Keratinocyte (primary cell): ENCODE measurements at regions not wholly inside any gene's neighbourhood (a gene's known extent, or its start where the extent isn't known, plus 50 kb on each side); places are given as distances from the start of the nearest gene placed in this dataset.

Experiments used
- EZH2 ChIP-seq: IDR thresholded peaks from one replicate; pipeline ENCODE4 v1.6.1; 2012; ENCODE audit warnings: inconsistent platforms, mild to moderate bottlenecking, low read length, moderate library complexity
- TF ChIP-seq, protein P1 (sequence below), 3 experiments: IDR thresholded peaks in 1 of 3; conservative IDR thresholded peaks in 1 of 3; optimal IDR thresholded peaks in 1 of 3; 2 replicates in 2 of 3; 3 replicates in 1 of 3; pipeline versions ENCODE3 to v1.5.1; 2011; ENCODE audit warnings: low read length in 3 of 3, mild to moderate bottlenecking in 3 of 3, moderate library complexity in 2 of 3, control low read depth in 1 of 3, inconsistent platforms in 1 of 3; ENCODE audit not compliant: insufficient read depth in 2 of 3; ENCODE audit errors: extremely low read depth in 1 of 3

DNA sequence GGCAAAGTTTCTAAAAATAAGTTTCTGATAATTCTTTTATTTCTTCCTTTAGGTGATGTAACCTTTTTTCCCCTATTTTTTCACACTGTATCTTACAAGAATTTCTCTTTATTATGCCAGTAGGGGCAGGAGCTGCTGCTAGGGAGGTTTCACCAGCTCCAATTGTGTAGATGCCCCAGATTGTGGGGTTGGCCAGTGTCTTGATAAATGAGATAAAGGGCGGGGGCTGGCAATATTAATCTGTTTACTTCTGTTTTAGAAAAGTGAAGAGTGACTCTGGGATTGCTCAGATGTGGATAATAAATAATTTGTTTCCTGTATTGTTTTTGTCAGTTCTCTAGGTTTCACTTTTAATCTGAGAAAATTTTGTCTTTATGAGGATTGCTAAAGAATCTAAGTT is 190.4 kb downstream of the MC4R start:
- TF ChIP-seq, protein P1, sequence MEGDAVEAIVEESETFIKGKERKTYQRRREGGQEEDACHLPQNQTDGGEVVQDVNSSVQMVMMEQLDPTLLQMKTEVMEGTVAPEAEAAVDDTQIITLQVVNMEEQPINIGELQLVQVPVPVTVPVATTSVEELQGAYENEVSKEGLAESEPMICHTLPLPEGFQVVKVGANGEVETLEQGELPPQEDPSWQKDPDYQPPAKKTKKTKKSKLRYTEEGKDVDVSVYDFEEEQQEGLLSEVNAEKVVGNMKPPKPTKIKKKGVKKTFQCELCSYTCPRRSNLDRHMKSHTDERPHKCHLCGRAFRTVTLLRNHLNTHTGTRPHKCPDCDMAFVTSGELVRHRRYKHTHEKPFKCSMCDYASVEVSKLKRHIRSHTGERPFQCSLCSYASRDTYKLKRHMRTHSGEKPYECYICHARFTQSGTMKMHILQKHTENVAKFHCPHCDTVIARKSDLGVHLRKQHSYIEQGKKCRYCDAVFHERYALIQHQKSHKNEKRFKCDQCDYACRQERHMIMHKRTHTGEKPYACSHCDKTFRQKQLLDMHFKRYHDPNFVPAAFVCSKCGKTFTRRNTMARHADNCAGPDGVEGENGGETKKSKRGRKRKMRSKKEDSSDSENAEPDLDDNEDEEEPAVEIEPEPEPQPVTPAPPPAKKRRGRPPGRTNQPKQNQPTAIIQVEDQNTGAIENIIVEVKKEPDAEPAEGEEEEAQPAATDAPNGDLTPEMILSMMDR (optimal IDR thresholded peaks at IDR 0.05 in 1 of 3, IDR thresholded peaks at IDR 0.05 in 1 of 3, conservative IDR thresholded peaks at IDR 0.05 in 1 of 3; ENCODE audit: extremely low read depth in 1 of 3, insufficient read depth in 2 of 3, low read length in 3 of 3) = no peak
- no peak for TF ChIP-seq EZH2
